K562 (cell line): ENCODE measurements at regions not wholly inside any gene's neighbourhood (a gene's known extent, or its start where the extent isn't known, plus 50 kb on each side); places are given as distances from the start of the nearest gene placed in this dataset.

Experiments used
- ATAC-seq: fragments of 200-7000 bp; cut with Tn5 transposase; 3 replicates; pipeline ENCODE4 v1.9.1; 2020; ENCODE audit warnings: moderate library complexity
- BruUV-seq: library from RNA; stranded (reverse); fragments of 400-500 nt; replicated peaks from 2 replicates; lab custom pipeline; 2021; lab: Mats Ljungman, UMichigan
- CTCF ChIA-PET: fragments of 300-600 bp; formaldehyde crosslinking; extraction: SDS; loops from one replicate; lab custom pipeline; 2021; ENCODE audit warnings: low intra/inter-chr PET ratio; lab: Yijun Ruan, JAX
- POLR2A ChIA-PET: fragments of 300-600, 350-650 bp; sonication (Branson Sonifier 250); formaldehyde crosslinking; extraction: SDS; loops from one replicate; lab custom pipeline; 2021; ENCODE audit warnings: antibody characterized with exemption, inconsistent platforms; lab: Yijun Ruan, JAX
- DNase-seq, 4 experiments: peaks; one replicate each; pipeline versions ENCODE4 v3.0.0 to v3.0.0-alpha.2; 2011 to 2018; ENCODE audit warnings: low spot score in 3 of 4, mixed read lengths in 3 of 4; ENCODE audit errors: extremely low read depth in 1 of 4
- FAIRE-seq: peaks from 2 replicates; lab custom pipeline; 2011; peaks lifted over from hg19 to GRCh38; lab: Jason Lieb, UNC
- H2AFZ ChIP-seq: 2 replicates; pipeline ENCODE4 v1.6.0; 2011; ENCODE audit warnings: low read depth, low read length, control low read depth, inconsistent platforms
- H3K27ac ChIP-seq: fragments of 200-600 bp; 3 replicates; pipeline ENCODE4 v1.8.0; 2011; ENCODE audit warnings: low read depth, mild to moderate bottlenecking, control low read depth, inconsistent platforms, low read length, moderate library complexity, mixed read lengths; ENCODE audit errors: extremely low read depth
- H3K27me3 ChIP-seq, 2 experiments: fragments of 300-600 bp in 1 of 2; 2 replicates in 1 of 2; 3 replicates in 1 of 2; pipeline versions ENCODE4 v1.6.0 to v1.8.0; 2011; ENCODE audit warnings: inconsistent platforms in 2 of 2, low read length in 2 of 2, mild to moderate bottlenecking in 1 of 2, mixed read lengths in 1 of 2, moderate library complexity in 1 of 2; ENCODE audit not compliant: control insufficient read depth in 2 of 2, insufficient read depth in 2 of 2
- H3K36me3 ChIP-seq: fragments of 300-600 bp; 3 replicates; pipeline ENCODE4 v1.8.0; 2011; ENCODE audit warnings: mild to moderate bottlenecking, low read length, inconsistent platforms; ENCODE audit not compliant: control insufficient read depth, insufficient read depth
- H3K4me1 ChIP-seq, 2 experiments: fragments of 200-600 bp in 1 of 2; replicated peaks in 1 of 2; 2 replicates in 1 of 2; 3 replicates in 1 of 2; pipeline versions ENCODE4 v1.5.1 to v1.8.0; 2011; ENCODE audit warnings: inconsistent platforms in 2 of 2, low read length in 2 of 2, mild to moderate bottlenecking in 1 of 2, mixed read lengths in 1 of 2, moderate library complexity in 1 of 2; ENCODE audit not compliant: control insufficient read depth in 2 of 2, insufficient read depth in 2 of 2
- H3K4me2 ChIP-seq: 2 replicates; pipeline ENCODE4 v1.6.1; 2011; ENCODE audit warnings: low read length, control low read depth, inconsistent platforms, mixed read lengths; ENCODE audit not compliant: insufficient read depth
- H3K4me3 ChIP-seq: fragments of 200-600 bp; sonication (generic), shearing (Covaris generic); 2 replicates; pipeline ENCODE4 v1.5.1; 2016; ENCODE audit warnings: control low read depth, inconsistent platforms
- H3K79me2 ChIP-seq: fragments of 200-600 bp; 3 replicates; pipeline ENCODE4 v1.8.0; 2011; ENCODE audit warnings: low read length, inconsistent platforms; ENCODE audit not compliant: control insufficient read depth, insufficient read depth
- H3K9ac ChIP-seq, 2 experiments: 2 replicates each; pipeline versions ENCODE4 v1.6.0 to v1.6.1; 2011; ENCODE audit warnings: low read depth in 2 of 2, low read length in 2 of 2, control low read depth in 1 of 2, inconsistent platforms in 1 of 2, mild to moderate bottlenecking in 1 of 2, mixed read lengths in 1 of 2; ENCODE audit not compliant: insufficient read depth in 1 of 2
- H3K9me1 ChIP-seq: one replicate; pipeline ENCODE4 v1.6.0; 2011; ENCODE audit warnings: inconsistent platforms, mild to moderate bottlenecking, low read length, moderate library complexity; ENCODE audit not compliant: control insufficient read depth, insufficient read depth
- H3K9me3 ChIP-seq: replicated peaks from 2 replicates; pipeline ENCODE4 v1.5.1; 2011; ENCODE audit warnings: low read depth, low read length, inconsistent platforms; ENCODE audit not compliant: control insufficient read depth, insufficient read depth
- H4K20me1 ChIP-seq: replicated peaks from 2 replicates; pipeline ENCODE4 v1.6.1; 2011; ENCODE audit warnings: low read length, inconsistent platforms, mixed read lengths; ENCODE audit not compliant: control insufficient read depth, insufficient read depth
- CBX2 ChIP-seq: fragments of 200-600 bp; sonication (generic); IDR thresholded peaks from one replicate; pipeline ENCODE4 v1.6.1; 2012; ENCODE audit warnings: mild to moderate bottlenecking, low read length, inconsistent platforms; ENCODE audit not compliant: insufficient read depth, poor library complexity, severe bottlenecking
- CEBPG ChIP-seq, 3 experiments: fragments of 200-800 bp in 1 of 3; sonication (Bioruptor generic) in 1 of 3; sonication (generic) in 1 of 3; formaldehyde crosslinking in 1 of 3; IDR thresholded peaks in 2 of 3; conservative IDR thresholded peaks in 1 of 3; 2 replicates each; pipeline versions ENCODE4 v1.6.1 to v1.8.0; 2016 to 2022; ENCODE audit warnings: missing compliant biosample characterization in 2 of 3, missing genetic modification characterization in 2 of 3, mild to moderate bottlenecking in 1 of 3, missing genetic modification reagents in 1 of 3
- CREB1 ChIP-seq, 2 experiments: sonication (generic) in 1 of 2; formaldehyde crosslinking in 1 of 2; IDR thresholded peaks; 2 replicates each; pipeline versions ENCODE4 v1.6.1 to v1.8.0; 2012 to 2022; ENCODE audit warnings: inconsistent platforms in 1 of 2, mild to moderate bottlenecking in 1 of 2, missing genetic modification reagents in 1 of 2, moderate library complexity in 1 of 2
- ETV6 ChIP-seq, 3 experiments: fragments of 150-350 bp in 1 of 3; sonication (generic) in 1 of 3; formaldehyde crosslinking in 1 of 3; IDR thresholded peaks; 2 replicates each; pipeline versions ENCODE4 v1.6.1 to v1.8.0; 2014 to 2022; ENCODE audit warnings: borderline replicate concordance in 2 of 3, low read depth in 2 of 3, antibody characterized with exemption in 1 of 3, low read length in 1 of 3, mild to moderate bottlenecking in 1 of 3, missing genetic modification reagents in 1 of 3
- FOSL1 ChIP-seq: fragments of 200-800 bp; sonication (Bioruptor generic); conservative IDR thresholded peaks from 2 replicates; pipeline ENCODE4 v1.6.1; 2016; ENCODE audit warnings: missing genetic modification characterization, missing compliant biosample characterization
- NCOR1 ChIP-seq: fragments of 450-650 bp; IDR thresholded peaks from 2 replicates; pipeline ENCODE4 v1.6.1; 2016; ENCODE audit warnings: mild to moderate bottlenecking, moderate library complexity
- NFE2 ChIP-seq: IDR thresholded peaks from 2 replicates; pipeline ENCODE4 v1.6.1; 2014; ENCODE audit warnings: antibody characterized with exemption, low read depth
- POLR2A ChIP-seq: fragments of 450-650 bp; conservative IDR thresholded peaks from 2 replicates; pipeline ENCODE4 v1.6.1; 2016
- TAL1 ChIP-seq: fragments of 450-650 bp; IDR thresholded peaks from 2 replicates; pipeline ENCODE4 v1.6.1; 2016; ENCODE audit warnings: mild to moderate bottlenecking
- TRIM24 ChIP-seq, 2 experiments: fragments of 450-650 bp; IDR thresholded peaks; 2 replicates each; pipeline ENCODE4 v1.6.1; 2016
- ZKSCAN1 ChIP-seq: fragments of 150-350 bp; IDR thresholded peaks from 2 replicates; pipeline ENCODE4 v1.6.1; 2016; ENCODE audit warnings: low read depth, low read length
- WGBS: fragments of 100-300 bp; shearing (Covaris generic); methylation state at CpG from one replicate; pipeline ENCODE4 v1.1.6; 2016; ENCODE audit warnings: low coverage, mixed read lengths; ENCODE audit not compliant: insufficient coverage; ENCODE audit errors: missing lambda C conversion rate; 5-methylcytosine and 5-hydroxymethylcytosine counted together
- in situ Hi-C: fragments of 300-500 bp; cut with MboI; formaldehyde crosslinking; loops from 4 replicates; pipeline ENCODE4 v1.15.0; 2018; ENCODE audit warnings: inconsistent platforms, mixed read lengths
- intact Hi-C: fragments of 100-400 bp; cut with micrococcal nuclease; formaldehyde crosslinking; loops from 2 replicates; pipeline ENCODE4 v1.14.2; 2022
- TF ChIP-seq, protein P1 (sequence below): fragments of 450-650 bp; formaldehyde crosslinking; IDR thresholded peaks from 2 replicates; pipeline ENCODE4 v1.4.0; 2020; ENCODE audit warnings: mild to moderate bottlenecking, mixed read lengths
- TF ChIP-seq, protein P2 (sequence below): fragments of 450-650 bp; IDR thresholded peaks from one replicate; pipeline ENCODE4 v1.6.1; 2018; ENCODE audit warnings: mild to moderate bottlenecking, moderate library complexity; ENCODE audit not compliant: partially characterized antibody

DNA sequence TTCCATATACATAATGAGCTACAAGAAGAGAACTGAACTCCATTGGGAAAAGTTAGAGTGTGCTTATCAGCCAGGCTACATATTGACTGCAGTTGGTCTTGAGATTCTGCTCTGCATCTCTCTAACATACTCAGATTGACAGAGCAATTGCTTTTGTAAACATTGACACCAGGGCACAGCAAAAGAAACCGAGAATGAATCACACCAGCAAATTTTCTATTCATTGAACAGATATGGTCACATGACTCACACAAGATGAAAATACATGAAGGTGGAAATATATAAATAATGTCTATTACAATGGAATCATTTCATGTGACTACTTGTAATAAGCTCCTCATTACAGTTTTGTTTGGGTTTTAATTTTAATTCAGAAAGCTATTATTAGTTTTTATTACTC is 691.9 kb upstream of the TMEFF2 start:
- Histone ChIP-seq H3K36me3 (no peaks in the 10 kb centered on the region), H3K9ac (no peak overlapping the region), H3K4me1 (no peaks in the 10 kb centered on the region), H3K27me3 (no peaks in the 10 kb centered on the region), H3K9me1 (no peaks in the 10 kb centered on the region), H3K4me3 (no peak overlapping the region), H3K4me2 (no peak overlapping the region), H3K79me2 (no peaks in the 10 kb centered on the region), H2AFZ (no peak overlapping the region), H3K9me3 (0 out of 2 replicates have a peak, but pooled peaks cover 2% of the 10 kb centered on the region), H3K27ac (no peak overlapping the region), H4K20me1 (no peaks in the 10 kb centered on the region)
- in situ Hi-C loops, result no loop called here
- ChIA-PET CTCF (no interaction called here), POLR2A (no interaction called here)
- no peak for TF ChIP-seq ZKSCAN1
- TF ChIP-seq, protein P1, sequence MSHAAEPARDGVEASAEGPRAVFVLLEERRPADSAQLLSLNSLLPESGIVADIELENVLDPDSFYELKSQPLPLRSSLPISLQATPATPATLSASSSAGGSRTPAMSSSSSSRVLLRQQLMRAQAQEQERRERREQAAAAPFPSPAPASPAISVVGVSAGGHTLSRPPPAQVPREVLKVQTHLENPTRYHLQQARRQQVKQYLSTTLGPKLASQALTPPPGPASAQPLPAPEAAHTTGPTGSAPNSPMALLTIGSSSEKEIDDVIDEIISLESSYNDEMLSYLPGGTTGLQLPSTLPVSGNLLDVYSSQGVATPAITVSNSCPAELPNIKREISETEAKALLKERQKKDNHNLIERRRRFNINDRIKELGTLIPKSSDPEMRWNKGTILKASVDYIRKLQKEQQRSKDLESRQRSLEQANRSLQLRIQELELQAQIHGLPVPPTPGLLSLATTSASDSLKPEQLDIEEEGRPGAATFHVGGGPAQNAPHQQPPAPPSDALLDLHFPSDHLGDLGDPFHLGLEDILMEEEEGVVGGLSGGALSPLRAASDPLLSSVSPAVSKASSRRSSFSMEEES (CRISPR knock-in tag), result peak; percentile 58
- FAIRE-seq, result no peak
- intact Hi-C loops, result no loop called here
- no peak for ATAC-seq
- no peak for DNase-seq
- BruUV-seq, result no TSS peak
- WGBS, result 0% methylated on average over 1 of the region's 1 CpG

DNA sequence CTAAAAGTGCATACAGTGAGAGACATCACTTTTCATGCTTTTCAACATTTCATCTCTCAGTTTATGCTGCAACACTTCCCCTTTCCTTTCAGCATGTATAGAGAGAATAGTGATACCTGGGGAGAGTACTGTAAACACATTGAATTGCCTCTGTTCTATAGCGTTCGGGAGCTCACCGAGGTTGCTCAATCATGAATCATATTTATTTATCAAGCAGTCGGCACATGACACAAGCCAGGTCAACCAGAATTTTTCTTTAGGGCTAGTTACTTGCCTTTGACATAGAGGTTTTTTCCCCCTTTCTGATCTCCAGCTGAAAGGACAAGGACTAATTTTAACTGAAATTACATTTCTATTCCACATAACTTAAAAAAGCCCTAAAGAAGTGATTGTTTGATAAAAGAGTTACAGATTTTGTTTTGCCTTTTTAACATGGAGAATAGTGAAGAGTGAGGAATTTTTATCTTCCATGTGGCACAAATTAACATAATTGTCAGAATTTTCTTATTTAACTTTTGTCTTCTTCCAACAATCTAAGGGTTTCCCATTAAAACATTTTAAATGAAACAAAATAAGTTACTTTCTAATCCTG is 690.9 kb upstream of the TMEFF2 start:
- H3K4me2 ChIP-seq, result no peak overlapping the region
- TF ChIP-seq CBX2, result no peak
- TF ChIP-seq CREB1 (IDR thresholded peaks at IDR 0.05), result no peak
- no peak for TF ChIP-seq CREB1 (CRISPR knock-in tag; IDR thresholded peaks at IDR 0.05)
- TF ChIP-seq FOSL1 (tag), result no peak
- TF ChIP-seq, protein P2, sequence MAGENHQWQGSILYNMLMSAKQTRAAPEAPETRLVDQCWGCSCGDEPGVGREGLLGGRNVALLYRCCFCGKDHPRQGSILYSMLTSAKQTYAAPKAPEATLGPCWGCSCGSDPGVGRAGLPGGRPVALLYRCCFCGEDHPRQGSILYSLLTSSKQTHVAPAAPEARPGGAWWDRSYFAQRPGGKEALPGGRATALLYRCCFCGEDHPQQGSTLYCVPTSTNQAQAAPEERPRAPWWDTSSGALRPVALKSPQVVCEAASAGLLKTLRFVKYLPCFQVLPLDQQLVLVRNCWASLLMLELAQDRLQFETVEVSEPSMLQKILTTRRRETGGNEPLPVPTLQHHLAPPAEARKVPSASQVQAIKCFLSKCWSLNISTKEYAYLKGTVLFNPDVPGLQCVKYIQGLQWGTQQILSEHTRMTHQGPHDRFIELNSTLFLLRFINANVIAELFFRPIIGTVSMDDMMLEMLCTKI, result no peak
- TF ChIP-seq CEBPG (CRISPR knock-in tag; IDR thresholded peaks at IDR 0.05), result no peak
- TF ChIP-seq CEBPG (tag; conservative IDR thresholded peaks at IDR 0.05 in 1 of 2, IDR thresholded peaks at IDR 0.05 in 1 of 2), result no peak
- TF ChIP-seq ETV6 (IDR thresholded peaks at IDR 0.05; ENCODE audit: borderline replicate concordance in 1 of 2, low read depth in 2 of 2, low read length in 1 of 2), result no peak
- TF ChIP-seq ETV6 (CRISPR knock-in tag; IDR thresholded peaks at IDR 0.05; ENCODE audit: borderline replicate concordance), result no peak
- TF ChIP-seq NFE2, result no peak
- no peak for TF ChIP-seq POLR2A
- TF ChIP-seq TRIM24 (IDR thresholded peaks at IDR 0.05), result no peak
- TF ChIP-seq NCOR1, result no peak
- no peak for TF ChIP-seq TAL1

More for the DNA sequence above, 690.9 kb upstream of the TMEFF2 start:
- Histone ChIP-seq H3K36me3 (no peaks in the 10 kb centered on the region), H3K4me3 (no peak overlapping the region), H3K27ac (no peak overlapping the region), H3K9ac (no peak overlapping the region), H3K27me3 (no peaks in the 10 kb centered on the region), H4K20me1 (no peaks in the 10 kb centered on the region), H3K79me2 (no peaks in the 10 kb centered on the region), H2AFZ (no peak overlapping the region), H3K4me1 (no peaks in the 10 kb centered on the region), H3K9me1 (no peaks in the 10 kb centered on the region), H3K9me3 (0 out of 2 replicates have a peak, but pooled peaks cover 2% of the 10 kb centered on the region)
- FAIRE-seq (no peak), DNase-seq (no peak), ATAC-seq (no peak)
- intact Hi-C loops (no loop called here), in situ Hi-C loops (no loop called here)
- ChIA-PET POLR2A (no interaction called here), CTCF (no interaction called here)
- WGBS, result 0% methylated on average over 3 of the region's 4 CpGs
- no TSS peak for BruUV-seq
